B cell (primary cell): ENCODE measurements at regions not wholly inside any gene's neighbourhood (a gene's known extent, or its start where the extent isn't known, plus 50 kb on each side); places are given as distances from the start of the nearest gene placed in this dataset.

Experiments used
- ATAC-seq: fragments of 200-7000 bp; cut with Tn5 transposase; one replicate; pipeline ENCODE4 v1.10.0; 2021; ENCODE audit warnings: low read depth, mild to moderate bottlenecking, moderate number of reproducible peaks, moderate library complexity
- CTCF ChIA-PET: fragments of 350-600 bp; sonication (Branson Sonifier 250); formaldehyde crosslinking; loops from one replicate; lab custom pipeline; 2021; ENCODE audit warnings: antibody characterized with exemption, inconsistent platforms; lab: Charles Lee
- POLR2A ChIA-PET: fragments of 350-600 bp; sonication (Branson Sonifier 250); formaldehyde crosslinking; loops from one replicate; lab custom pipeline; 2021; ENCODE audit warnings: antibody characterized with exemption; lab: Charles Lee
- DNase-seq: peaks from one replicate; pipeline ENCODE4 v3.0.0; 2013
- H2AFZ ChIP-seq: 2 replicates; pipeline ENCODE4 v1.6.1; 2012; ENCODE audit warnings: mild to moderate bottlenecking, low read depth, low read length; ENCODE audit not compliant: insufficient read depth, poor library complexity, severe bottlenecking
- H3K27ac ChIP-seq, 2 donors: 1 replicate in 1 of 2; 2 replicates in 1 of 2; pipeline ENCODE4 v1.5.1; 2012 to 2013; ENCODE audit warnings: low read length in 2 of 2, mild to moderate bottlenecking in 2 of 2, moderate library complexity in 1 of 2
- H3K27me3 ChIP-seq, 4 experiments: fragments of 200-600 bp in 1 of 4; sonication (generic) in 1 of 4; replicated peaks in 1 of 4; 1 replicate in 2 of 4; 2 replicates in 2 of 4; pipeline versions ENCODE4 v1.6.1 to v1.7.0; 2013 to 2016; ENCODE audit warnings: low read length in 3 of 4, mild to moderate bottlenecking in 2 of 4, mixed read lengths in 1 of 4, moderate library complexity in 1 of 4; ENCODE audit not compliant: insufficient read depth in 4 of 4, control insufficient read depth in 3 of 4; ENCODE audit errors: control extremely low read depth in 1 of 4
- H3K36me3 ChIP-seq, 2 experiments: replicated peaks in 1 of 2; 1 replicate in 1 of 2; 2 replicates in 1 of 2; pipeline versions ENCODE4 v1.6.1 to v1.7.1; 2013; ENCODE audit warnings: low read length in 1 of 2; ENCODE audit not compliant: insufficient read depth in 2 of 2, control insufficient read depth in 1 of 2; ENCODE audit errors: control extremely low read depth in 1 of 2, extremely low read depth in 1 of 2
- H3K4me1 ChIP-seq, 2 donors: fragments of 200-600 bp in 1 of 2; sonication (generic) in 1 of 2; 1 replicate in 1 of 2; 2 replicates in 1 of 2; pipeline versions ENCODE4 v1.5.1 to v1.6.1; 2013 to 2017; ENCODE audit warnings: low read length in 2 of 2; ENCODE audit not compliant: control insufficient read depth in 2 of 2, insufficient read depth in 2 of 2
- H3K4me2 ChIP-seq: replicated peaks from 2 replicates; pipeline ENCODE3; 2012; ENCODE audit warnings: mild to moderate bottlenecking, low read depth, low read length; ENCODE audit not compliant: poor library complexity, severe bottlenecking
- H3K4me3 ChIP-seq, 5 experiments: fragments of 200-600 bp in 1 of 5; sonication (generic) in 1 of 5; 1 replicate in 3 of 5; 2 replicates in 2 of 5; pipeline versions ENCODE4 v1.5.1 to v1.7.0; 2011 to 2016; ENCODE audit warnings: low read length in 4 of 5, mild to moderate bottlenecking in 4 of 5, low read depth in 2 of 5, control low read depth in 1 of 5, moderate library complexity in 1 of 5; ENCODE audit not compliant: insufficient read depth in 1 of 5; ENCODE audit errors: control extremely low read depth in 1 of 5, extremely low read depth in 1 of 5
- H3K79me2 ChIP-seq: fragments of 200-600 bp; sonication (generic); one replicate; pipeline ENCODE4 v1.6.0; 2016; ENCODE audit warnings: low read length; ENCODE audit not compliant: control insufficient read depth, insufficient read depth
- H3K9ac ChIP-seq: fragments of 200-600 bp; sonication (generic); 2 replicates; pipeline ENCODE4 v1.6.1; 2017; ENCODE audit warnings: mild to moderate bottlenecking, low read length, moderate library complexity
- H3K9me3 ChIP-seq, 3 donors: one replicate each; pipeline versions ENCODE4 v1.6.1 to v1.7.1; 2013; ENCODE audit warnings: low read length in 2 of 3; ENCODE audit not compliant: control insufficient read depth in 2 of 3, insufficient read depth in 1 of 3; ENCODE audit errors: control extremely low read depth in 1 of 3
- H4K20me1 ChIP-seq: 2 replicates; pipeline ENCODE4 v1.6.0; 2012; ENCODE audit warnings: mild to moderate bottlenecking, low read length; ENCODE audit not compliant: insufficient read depth, control insufficient read depth, poor library complexity, severe bottlenecking
- H3K27ac Mint-ChIP-seq: one replicate; pipeline ENCODE4 v1.8.0; 2021; ENCODE audit warnings: mixed read lengths
- H3K27me3 Mint-ChIP-seq: one replicate; pipeline ENCODE4 v1.8.0; 2021; ENCODE audit warnings: mixed read lengths
- H3K4me1 Mint-ChIP-seq: one replicate; pipeline ENCODE4 v1.8.0; 2021; ENCODE audit warnings: mixed read lengths
- H3K4me3 Mint-ChIP-seq: one replicate; pipeline ENCODE4 v1.8.0; 2021; ENCODE audit warnings: mixed read lengths
- H3K9me3 Mint-ChIP-seq: one replicate; pipeline ENCODE4 v1.8.0; 2022; ENCODE audit warnings: mixed read lengths; ENCODE audit not compliant: insufficient read depth
- CTCF ChIP-seq: fragments of 200-600 bp; IDR thresholded peaks from one replicate; pipeline ENCODE4 v1.8.0; 2022; ENCODE audit warnings: antibody characterized with exemption, mild to moderate bottlenecking
- EZH2 ChIP-seq: IDR thresholded peaks from 2 replicates; pipeline ENCODE4 v1.6.1; 2012; ENCODE audit warnings: borderline replicate concordance, low read depth, mild to moderate bottlenecking, moderate library complexity, low read length; ENCODE audit not compliant: insufficient read depth, poor library complexity, severe bottlenecking
- WGBS: methylation state at CpG from one replicate; pipeline ENCODE4 v1.1.5; 2013; ENCODE audit warnings: missing lambda C conversion rate; ENCODE audit not compliant: insufficient coverage; 5-methylcytosine and 5-hydroxymethylcytosine counted together
- intact Hi-C: fragments of 100-400 bp; cut with micrococcal nuclease; formaldehyde crosslinking; loops from one replicate; pipeline ENCODE4 v1.10.0; 2022

- H3K9me3 Mint-ChIP-seq, result peaks cover 2% of the 10 kb centered on the region
- H2AFZ ChIP-seq, result no peak overlapping the region
- intact Hi-C loops, result loop anchor here (10.0 kb wide), 1 partner anchor 482 kb away; no protein-coding TSS in a partner anchor
Observed at GRCh38 chr1:108072776-108073175, 107.8 kb upstream of the VAV3 start.

DNA sequence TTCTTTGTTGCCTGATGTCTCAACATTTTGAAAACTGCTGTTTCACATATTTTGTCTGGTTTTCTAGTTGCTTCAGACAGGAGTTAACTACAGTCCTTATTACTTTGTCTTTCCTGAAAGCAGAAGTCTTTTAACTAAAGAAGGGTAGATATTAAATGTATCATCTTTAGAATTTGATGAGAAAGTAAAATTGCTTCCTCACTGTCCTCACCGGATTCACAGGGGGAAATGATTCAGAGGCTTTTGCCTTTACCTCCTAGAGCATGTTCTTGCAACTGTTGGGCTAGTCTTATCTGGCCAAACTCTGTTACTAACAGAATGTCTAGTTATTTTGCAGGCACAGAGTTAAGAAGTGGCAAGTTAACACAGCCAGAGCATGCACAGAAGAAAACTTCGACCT lies 107.2 kb upstream of the VAV3 start:
- H3K27ac Mint-ChIP-seq, result no peak overlapping the region
- H3K4me2 ChIP-seq, result no peak overlapping the region
- no peaks in the 10 kb centered on the region for H3K79me2 ChIP-seq
- ChIA-PET CTCF (no interaction called here), POLR2A (interaction anchor here (0.6 kb wide), 1 partner anchor 182 kb away, joined by 3 read pairs; no protein-coding TSS in a partner anchor)
- no peaks in the 10 kb centered on the region for H3K36me3 ChIP-seq
- H4K20me1 ChIP-seq, result no peaks in the 10 kb centered on the region
- peaks cover 23 to 29% of the 10 kb centered on the region in 2 donors for H3K4me1 ChIP-seq
- TF ChIP-seq EZH2 (no peak), CTCF (no peak)
- no peaks in the 10 kb centered on the region for H3K27me3 Mint-ChIP-seq
- intact Hi-C loops, result loop anchor here (10.0 kb wide), 1 partner anchor 483 kb away; no protein-coding TSS in a partner anchor
- H2AFZ ChIP-seq, result no peak overlapping the region
- no peak for ATAC-seq
- no peaks in the 10 kb centered on the region for H3K27me3 ChIP-seq
- 100% methylated on average over 1 of the region's 2 CpGs for WGBS
- no peak overlapping the region for H3K4me3 ChIP-seq
- H3K9me3 ChIP-seq, result no peaks in the 10 kb centered on the region
- peaks cover 37% of the 10 kb centered on the region for H3K4me1 Mint-ChIP-seq
- H3K9me3 Mint-ChIP-seq, result peaks cover 2% of the 10 kb centered on the region
- no peak overlapping the region for H3K4me3 Mint-ChIP-seq
- no peak overlapping the region for H3K27ac ChIP-seq
- no peak overlapping the region for H3K9ac ChIP-seq
- no peak for DNase-seq

More at GRCh38 chr1:108072776-108073175, 107.8 kb upstream of the VAV3 start:
- 100% methylated on average over 1 of the region's 1 CpG for WGBS
- no peaks in the 10 kb centered on the region for H3K79me2 ChIP-seq
- H3K9ac ChIP-seq, result no peak overlapping the region
- POLR2A ChIA-PET, result no interaction called here
- H3K27ac Mint-ChIP-seq, result no peak overlapping the region
- peaks cover 43% of the 10 kb centered on the region for H3K4me1 Mint-ChIP-seq
- no peak overlapping the region for H3K4me2 ChIP-seq
- TF ChIP-seq EZH2 (no peak), CTCF (no peak)
- DNase-seq (no peak), ATAC-seq (no peak)
- H3K4me3 Mint-ChIP-seq, result no peak overlapping the region
- no peaks in the 10 kb centered on the region for H4K20me1 ChIP-seq
- CTCF ChIA-PET, result no interaction called here
- H3K27ac ChIP-seq, result no peak overlapping the region
- H3K36me3 ChIP-seq, result no peaks in the 10 kb centered on the region
- no peaks in the 10 kb centered on the region for H3K27me3 Mint-ChIP-seq
- H3K4me3 ChIP-seq, result no peak overlapping the region
- peaks cover 28 to 35% of the 10 kb centered on the region in 2 donors for H3K4me1 ChIP-seq
- H3K27me3 ChIP-seq, result no peaks in the 10 kb centered on the region
- no peaks in the 10 kb centered on the region for H3K9me3 ChIP-seq
